ENCODE measurements at regions not wholly inside any gene's neighbourhood (a gene's known extent, or its start where the extent isn't known, plus 50 kb on each side); places are given as distances from the start of the nearest gene placed in this dataset.

- H3K4me1 Mint-ChIP-seq: peaks cover 19% of the 10 kb centered on the region
- no peak for TF ChIP-seq CTCF (IDR thresholded peaks at IDR 0.05; ENCODE audit: unreplicated experiment in 3 of 3)
Measured at GRCh38 chr6:85163156-85164080, 286.5 kb upstream of the NT5E start.

DNA sequence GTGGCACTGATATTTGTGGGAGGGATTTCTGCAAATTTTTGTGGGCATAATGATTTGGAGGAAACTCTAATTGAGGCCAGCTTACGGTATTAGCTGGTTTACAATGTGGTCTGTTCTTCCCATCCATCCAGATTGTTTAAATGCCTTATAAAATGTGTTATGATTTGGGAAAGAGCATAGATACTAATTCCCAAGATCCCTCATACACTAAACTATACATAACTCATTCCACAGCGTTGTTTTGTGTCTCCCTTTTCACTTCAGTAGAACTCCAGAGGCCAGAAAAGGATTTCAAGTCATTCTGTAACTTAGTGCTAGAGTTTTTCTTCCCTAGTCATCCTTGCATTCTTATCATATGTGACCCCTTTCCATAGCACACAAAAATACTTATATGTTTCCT is 292.6 kb upstream of the NT5E start:
- H3K9me3 Mint-ChIP-seq: peaks cover 9% of the 10 kb centered on the region
- no peak overlapping the region for H3K4me3 Mint-ChIP-seq
- no peak overlapping the region for H3K27ac Mint-ChIP-seq
- TF ChIP-seq CTCF (IDR thresholded peaks at IDR 0.05; ENCODE audit: unreplicated experiment in 3 of 3): no peak
- H3K36me3 Mint-ChIP-seq (ENCODE audit: low read depth): no peaks in the 10 kb centered on the region
- no peaks in the 10 kb centered on the region for H3K27me3 Mint-ChIP-seq (ENCODE audit: low read depth)
- peaks cover 5% of the 10 kb centered on the region for H3K4me1 Mint-ChIP-seq

More at GRCh38 chr6:85163156-85164080, 286.5 kb upstream of the NT5E start:
- Mint-ChIP-seq H3K27me3 (ENCODE audit: low read depth) (no peaks in the 10 kb centered on the region), H3K4me3 (no peak overlapping the region), H3K27ac (peak overlapping the region; percentile 44 to 75 (median 75)), H3K9me3 (no peaks in the 10 kb centered on the region), H3K36me3 (ENCODE audit: low read depth) (no peaks in the 10 kb centered on the region)

DNA sequence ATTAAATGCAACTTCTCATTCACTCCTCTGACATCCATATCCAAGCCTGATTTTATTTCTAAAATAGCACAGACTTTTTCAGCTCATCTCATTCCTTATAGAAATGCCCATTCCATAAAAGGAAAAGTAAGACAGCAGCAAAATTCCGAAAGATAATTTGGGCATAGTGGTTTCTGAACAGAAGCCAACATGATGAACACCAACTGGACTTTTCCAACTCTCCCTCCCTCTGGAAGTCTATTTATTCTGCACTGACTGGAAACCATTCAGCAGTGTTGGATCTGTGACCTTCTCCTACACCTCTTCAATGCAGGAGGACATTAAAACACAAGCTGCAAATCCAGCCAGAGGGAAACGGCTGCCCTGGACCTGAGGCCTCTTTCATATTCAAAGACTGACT is 306.2 kb upstream of the NT5E start:
- Mint-ChIP-seq H3K27ac (no peak overlapping the region), H3K27me3 (ENCODE audit: low read depth) (peaks cover 11% of the 10 kb centered on the region), H3K9me3 (peaks cover 21% of the 10 kb centered on the region), H3K36me3 (ENCODE audit: low read depth) (peaks cover 3% of the 10 kb centered on the region), H3K4me1 (no peaks in the 10 kb centered on the region), H3K4me3 (no peak overlapping the region)
- TF ChIP-seq CTCF (IDR thresholded peaks at IDR 0.05; ENCODE audit: unreplicated experiment in 3 of 3): no peak

DNA sequence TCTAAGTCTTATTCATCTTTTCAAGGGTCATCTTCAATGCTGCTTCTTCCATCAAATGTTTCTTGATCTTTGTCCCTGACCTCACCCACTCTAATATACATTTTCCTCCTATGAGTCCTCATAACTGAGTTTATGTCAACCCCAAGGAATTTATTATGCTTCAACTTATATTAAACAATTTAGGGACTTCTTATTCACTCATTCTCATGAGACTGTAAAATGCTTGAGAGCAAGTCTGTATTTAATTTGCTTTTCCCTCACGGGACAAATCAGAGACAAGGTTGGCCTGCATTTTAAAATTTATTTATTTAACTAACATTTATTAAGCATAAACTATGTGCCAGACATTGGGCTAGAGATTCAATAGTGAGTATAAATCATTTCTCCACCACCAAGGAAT is 312.0 kb upstream of the NT5E start:
- Mint-ChIP-seq H3K27me3 (ENCODE audit: low read depth) (peaks cover 11% of the 10 kb centered on the region), H3K4me1 (peaks cover 15% of the 10 kb centered on the region), H3K9me3 (no peaks in the 10 kb centered on the region), H3K27ac (no peak overlapping the region), H3K4me3 (no peak overlapping the region), H3K36me3 (ENCODE audit: low read depth) (no peaks in the 10 kb centered on the region)
- TF ChIP-seq CTCF (IDR thresholded peaks at IDR 0.05; ENCODE audit: unreplicated experiment in 3 of 3): no peak

- no peaks in the 10 kb centered on the region for H3K36me3 Mint-ChIP-seq (ENCODE audit: low read depth)
Measured at GRCh38 chr6:85136310-85136709, 313.6 kb upstream of the NT5E start.

More at GRCh38 chr6:85136310-85136709, 313.6 kb upstream of the NT5E start:
- no peak for TF ChIP-seq CTCF (IDR thresholded peaks at IDR 0.05; ENCODE audit: unreplicated experiment in 3 of 3)
- peaks cover 15% of the 10 kb centered on the region for H3K4me1 Mint-ChIP-seq
- no peak overlapping the region for H3K27ac Mint-ChIP-seq
- H3K4me3 Mint-ChIP-seq: no peak overlapping the region
- peaks cover 4% of the 10 kb centered on the region for H3K27me3 Mint-ChIP-seq (ENCODE audit: low read depth)
- H3K9me3 Mint-ChIP-seq: no peaks in the 10 kb centered on the region

Measured in nephron (organoid).